OCI-LY7 (cell line): ENCODE measurements at regions not wholly inside any gene's neighbourhood (a gene's known extent, or its start where the extent isn't known, plus 50 kb on each side); places are given as distances from the start of the nearest gene placed in this dataset.

Experiments used
- BruUV-seq: library from RNA; stranded (reverse); fragments of 400-500 nt; replicated peaks from 2 replicates; lab custom pipeline; 2021; lab: Mats Ljungman, UMichigan
- CTCF ChIA-PET: fragments of 300-600 bp; sonication (Branson Sonifier 250); formaldehyde crosslinking; loops from one replicate; lab custom pipeline; 2022; ENCODE audit warnings: antibody characterized with exemption; ENCODE audit not compliant: unreplicated experiment; lab: Charles Lee
- POLR2A ChIA-PET: fragments of 300-600 bp; sonication (Branson Sonifier 250); formaldehyde crosslinking; loops from one replicate; lab custom pipeline; 2022; ENCODE audit warnings: antibody characterized with exemption; lab: Charles Lee
- DNase-seq: peaks from one replicate; pipeline ENCODE4 v3.0.0-alpha.2; 2015; ENCODE audit warnings: low spot score
- H2AFZ ChIP-seq: fragments of 200-600 bp; sonication (generic), shearing (Covaris generic); 2 replicates; pipeline ENCODE4 v1.6.1; 2014; ENCODE audit warnings: mild to moderate bottlenecking, antibody characterized with exemption, low read length, moderate library complexity
- H3K27ac ChIP-seq: fragments of 200-600 bp; sonication (generic); 2 replicates; pipeline ENCODE4 v1.5.1; 2014; ENCODE audit warnings: mixed run types, low read depth, mild to moderate bottlenecking, moderate library complexity, low read length, inconsistent platforms; ENCODE audit not compliant: poor library complexity, severe bottlenecking
- H3K36me3 ChIP-seq: fragments of 200-600 bp; sonication (generic); 2 replicates; pipeline ENCODE4 v1.6.1; 2014; ENCODE audit warnings: mild to moderate bottlenecking, antibody characterized with exemption, low read length, moderate library complexity, mixed read lengths; ENCODE audit not compliant: insufficient read depth
- H3K4me1 ChIP-seq: fragments of 200-600 bp; sonication (generic); 2 replicates; pipeline ENCODE4 v1.5.1; 2014; ENCODE audit warnings: mild to moderate bottlenecking, low read length; ENCODE audit not compliant: insufficient read depth, poor library complexity, severe bottlenecking
- H3K4me2 ChIP-seq: fragments of 200-600 bp; sonication (generic); 2 replicates; pipeline ENCODE4 v1.6.1; 2014; ENCODE audit warnings: mild to moderate bottlenecking, low read length
- H3K4me3 ChIP-seq: fragments of 200-600 bp; sonication (generic); 2 replicates; pipeline ENCODE4 v1.5.1; 2014; ENCODE audit warnings: mild to moderate bottlenecking, low read depth, low read length; ENCODE audit not compliant: poor library complexity, severe bottlenecking
- H3K79me2 ChIP-seq: fragments of 200-600 bp; sonication (generic); 2 replicates; pipeline ENCODE4 v1.6.1; 2016; ENCODE audit warnings: low read depth, mild to moderate bottlenecking, low read length, moderate library complexity, mixed read lengths; ENCODE audit not compliant: insufficient read depth
- H3K9me2 ChIP-seq: fragments of 200-600 bp; sonication (generic); 2 replicates; pipeline ENCODE4 v1.6.1; 2016; ENCODE audit warnings: mild to moderate bottlenecking, low read length, mixed read lengths; ENCODE audit not compliant: insufficient read depth
- H3K9me3 ChIP-seq: fragments of 200-600 bp; sonication (generic); 2 replicates; pipeline ENCODE4 v1.6.1; 2014; ENCODE audit warnings: mild to moderate bottlenecking, mixed run types, low read length, mixed read lengths
- H4K20me1 ChIP-seq: fragments of 200-600 bp; sonication (generic); 2 replicates; pipeline ENCODE4 v1.6.1; 2014; ENCODE audit warnings: mild to moderate bottlenecking, antibody characterized with exemption, low read length, moderate library complexity, mixed read lengths; ENCODE audit not compliant: insufficient read depth
- EZH2phosphoT487 ChIP-seq: fragments of 200-600 bp; sonication (generic); IDR thresholded peaks from 2 replicates; pipeline ENCODE4 v1.6.1; 2018; ENCODE audit warnings: low read depth, borderline replicate concordance, mild to moderate bottlenecking, mixed run types, antibody characterized with exemption, low read length, moderate library complexity, mixed read lengths
- intact Hi-C: fragments of 100-400 bp; cut with micrococcal nuclease; formaldehyde crosslinking; loops from one replicate; pipeline ENCODE4 v1.10.0; 2022; ENCODE audit not compliant: unreplicated experiment
- TF ChIP-seq, protein P1 (sequence below): fragments of 200-600 bp; sonication (generic); conservative IDR thresholded peaks from 2 replicates; pipeline ENCODE4 v1.5.1; 2014; ENCODE audit warnings: mild to moderate bottlenecking, antibody characterized with exemption, low read length, moderate library complexity, mixed read lengths

- H2AFZ ChIP-seq: no peak overlapping the region
- H3K36me3 ChIP-seq: no peaks in the 10 kb centered on the region
- no peaks in the 10 kb centered on the region for H3K79me2 ChIP-seq
- DNase-seq: no peak
- H3K9me2 ChIP-seq: no peaks in the 10 kb centered on the region
- H3K27ac ChIP-seq: no peak overlapping the region
- H3K4me2 ChIP-seq: no peak overlapping the region
- ChIA-PET POLR2A (no interaction called here), CTCF (no interaction called here)
- H3K4me3 ChIP-seq: no peak overlapping the region
- no peaks in the 10 kb centered on the region for H3K4me1 ChIP-seq
- intact Hi-C loops: no loop called here
- TF ChIP-seq, protein P1, sequence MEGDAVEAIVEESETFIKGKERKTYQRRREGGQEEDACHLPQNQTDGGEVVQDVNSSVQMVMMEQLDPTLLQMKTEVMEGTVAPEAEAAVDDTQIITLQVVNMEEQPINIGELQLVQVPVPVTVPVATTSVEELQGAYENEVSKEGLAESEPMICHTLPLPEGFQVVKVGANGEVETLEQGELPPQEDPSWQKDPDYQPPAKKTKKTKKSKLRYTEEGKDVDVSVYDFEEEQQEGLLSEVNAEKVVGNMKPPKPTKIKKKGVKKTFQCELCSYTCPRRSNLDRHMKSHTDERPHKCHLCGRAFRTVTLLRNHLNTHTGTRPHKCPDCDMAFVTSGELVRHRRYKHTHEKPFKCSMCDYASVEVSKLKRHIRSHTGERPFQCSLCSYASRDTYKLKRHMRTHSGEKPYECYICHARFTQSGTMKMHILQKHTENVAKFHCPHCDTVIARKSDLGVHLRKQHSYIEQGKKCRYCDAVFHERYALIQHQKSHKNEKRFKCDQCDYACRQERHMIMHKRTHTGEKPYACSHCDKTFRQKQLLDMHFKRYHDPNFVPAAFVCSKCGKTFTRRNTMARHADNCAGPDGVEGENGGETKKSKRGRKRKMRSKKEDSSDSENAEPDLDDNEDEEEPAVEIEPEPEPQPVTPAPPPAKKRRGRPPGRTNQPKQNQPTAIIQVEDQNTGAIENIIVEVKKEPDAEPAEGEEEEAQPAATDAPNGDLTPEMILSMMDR: no peak
- TF ChIP-seq EZH2phosphoT487: no peak
- no peaks in the 10 kb centered on the region for H3K9me3 ChIP-seq
- BruUV-seq: no TSS peak
- no peaks in the 10 kb centered on the region for H4K20me1 ChIP-seq
Measured at GRCh38 chr6:167721291-167721690, 105.4 kb upstream of the AFDN start.

DNA sequence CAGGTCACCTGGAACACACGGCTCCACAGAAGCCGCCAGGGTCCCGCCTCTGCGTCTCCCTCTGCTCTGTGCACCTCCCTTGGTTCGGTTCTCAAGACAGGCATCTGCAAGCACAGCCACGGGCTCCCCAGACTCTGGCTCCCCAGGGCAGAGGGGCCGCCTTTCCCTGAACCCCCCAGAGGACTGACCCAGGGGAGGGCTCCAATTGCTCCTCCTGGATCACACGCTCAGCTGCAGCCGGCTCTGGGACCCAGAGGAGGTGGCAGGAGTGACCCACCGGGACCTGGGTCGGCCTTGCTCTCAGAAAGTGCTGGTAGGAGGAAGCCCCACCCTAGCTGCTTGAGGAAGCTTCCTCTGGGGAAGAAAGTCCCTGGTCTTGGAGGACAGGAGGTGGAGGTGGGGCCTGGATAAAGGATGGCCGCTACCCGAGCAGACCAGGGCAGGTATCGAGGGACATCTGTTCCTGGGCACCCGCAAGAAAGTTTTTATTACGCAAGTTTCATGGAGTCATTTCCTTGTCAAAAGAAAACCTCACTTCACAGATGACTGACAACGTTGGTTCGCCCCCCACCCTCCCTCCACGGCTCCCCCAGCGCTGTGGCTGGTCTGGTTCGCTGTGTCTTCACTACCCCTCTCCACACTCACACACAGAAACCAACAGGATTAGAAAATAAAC, 103.9 kb upstream of the AFDN start:
- Histone ChIP-seq H3K4me3 (no peak overlapping the region), H3K36me3 (no peaks in the 10 kb centered on the region), H3K9me3 (no peaks in the 10 kb centered on the region), H3K9me2 (no peaks in the 10 kb centered on the region), H3K27ac (no peak overlapping the region), H3K4me2 (no peak overlapping the region), H4K20me1 (no peaks in the 10 kb centered on the region), H2AFZ (no peak overlapping the region), H3K4me1 (no peaks in the 10 kb centered on the region), H3K79me2 (no peaks in the 10 kb centered on the region)
- ChIA-PET CTCF (no interaction called here), POLR2A (no interaction called here)
- no peak for DNase-seq
- TF ChIP-seq, protein P1: no peak
- TF ChIP-seq EZH2phosphoT487: no peak
- intact Hi-C loops: no loop called here
- BruUV-seq: no TSS peak

GRCh38 chr6:167726043-167726621, 100.6 kb upstream of the AFDN start:
- intact Hi-C loops: no loop called here
- Histone ChIP-seq H3K4me2 (no peak overlapping the region), H3K4me1 (no peaks in the 10 kb centered on the region), H4K20me1 (no peaks in the 10 kb centered on the region), H3K9me3 (no peaks in the 10 kb centered on the region), H3K79me2 (no peaks in the 10 kb centered on the region), H3K9me2 (no peaks in the 10 kb centered on the region), H3K36me3 (no peaks in the 10 kb centered on the region), H3K27ac (no peak overlapping the region), H2AFZ (no peak overlapping the region), H3K4me3 (no peak overlapping the region)
- ChIA-PET POLR2A (no interaction called here), CTCF (no interaction called here)
- TF ChIP-seq, protein P1: no peak
- TF ChIP-seq EZH2phosphoT487: no peak
- no peak for DNase-seq
- BruUV-seq: no TSS peak
